Panc1 (cell line): ENCODE measurements at regions not wholly inside any gene's neighbourhood (a gene's known extent, or its start where the extent isn't known, plus 50 kb on each side); places are given as distances from the start of the nearest gene placed in this dataset.

Experiments
- ATAC-seq: fragments of 200-7000 bp; cut with Tn5 transposase; 2 replicates; pipeline ENCODE4 v1.9.1; 2020; ENCODE audit warnings: mild to moderate bottlenecking, moderate library complexity
- BruUV-seq: library from RNA; stranded (reverse); fragments of 400-500 nt; replicated peaks from 2 replicates; lab custom pipeline; 2021; lab: Mats Ljungman, UMichigan
- CTCF ChIA-PET: fragments of 300-600 bp; sonication (Branson Sonifier 250); formaldehyde crosslinking; loops from one replicate; lab custom pipeline; 2022; ENCODE audit warnings: antibody characterized with exemption; lab: Charles Lee
- POLR2A ChIA-PET: fragments of 300-600 bp; sonication (Branson Sonifier 250); formaldehyde crosslinking; loops from one replicate; lab custom pipeline; 2022; ENCODE audit warnings: antibody characterized with exemption; lab: Charles Lee
- DNase-seq: peaks from one replicate; pipeline ENCODE4 v3.0.0-alpha.2; 2010; ENCODE audit warnings: low read depth, low spot score
- H3K27ac ChIP-seq: 2 replicates; pipeline ENCODE4 v1.5.1; 2011; ENCODE audit warnings: mild to moderate bottlenecking, low read length, inconsistent platforms
- H3K27me3 ChIP-seq: fragments of 200-500 bp; sonication (Bioruptor generic); 2 replicates; pipeline ENCODE4 v1.6.0; 2014; ENCODE audit warnings: low read length, inconsistent platforms; ENCODE audit not compliant: control insufficient read depth, insufficient read depth
- H3K36me3 ChIP-seq: fragments of 200-500 bp; sonication (Bioruptor generic); 2 replicates; pipeline ENCODE4 v1.5.1; 2014; ENCODE audit warnings: inconsistent platforms, mild to moderate bottlenecking, low read length, moderate library complexity; ENCODE audit not compliant: control insufficient read depth, insufficient read depth
- H3K4me1 ChIP-seq: 2 replicates; pipeline ENCODE4 v1.5.1; 2011; ENCODE audit warnings: inconsistent platforms, mild to moderate bottlenecking, low read length, moderate library complexity; ENCODE audit not compliant: control insufficient read depth, insufficient read depth
- H3K4me3 ChIP-seq, 2 experiments: 2 replicates each; pipeline ENCODE4 v1.5.1; 2011 to 2012; ENCODE audit warnings: low read depth in 2 of 2, low read length in 2 of 2, mild to moderate bottlenecking in 2 of 2, inconsistent platforms in 1 of 2, moderate library complexity in 1 of 2
- H3K9me3 ChIP-seq: fragments of 200-500 bp; sonication (Bioruptor generic); 2 replicates; pipeline ENCODE4 v1.5.1; 2014; ENCODE audit warnings: low read depth, mild to moderate bottlenecking, inconsistent platforms, low read length, moderate library complexity; ENCODE audit not compliant: control insufficient read depth, insufficient read depth
- CTCF ChIP-seq: fragments of 450-650 bp; IDR thresholded peaks from 2 replicates; pipeline ENCODE4 v1.5.1; 2017; ENCODE audit warnings: mild to moderate bottlenecking
- POLR2AphosphoS5 ChIP-seq: IDR thresholded peaks from 2 replicates; pipeline ENCODE4 v1.6.1; 2012; ENCODE audit warnings: mild to moderate bottlenecking, low read depth, low read length, moderate library complexity
- REST ChIP-seq, 2 experiments: IDR thresholded peaks; 2 replicates each; pipeline ENCODE4 v1.6.1; 2011 to 2012; ENCODE audit warnings: low read depth in 2 of 2, control low read depth in 1 of 2, low read length in 1 of 2, mild to moderate bottlenecking in 1 of 2, moderate library complexity in 1 of 2; ENCODE audit not compliant: insufficient read depth in 1 of 2
- SIN3A ChIP-seq: IDR thresholded peaks from 2 replicates; pipeline ENCODE4 v1.6.1; 2012; ENCODE audit warnings: low read depth, mild to moderate bottlenecking, low read length, moderate library complexity, borderline replicate concordance; ENCODE audit not compliant: insufficient read depth
- TCF7L2 ChIP-seq: IDR thresholded peaks from 2 replicates; pipeline ENCODE4 v1.6.1; 2011; ENCODE audit warnings: mild to moderate bottlenecking, low read depth, low read length, inconsistent platforms
- in situ Hi-C: cut with HindIII; loops from 2 replicates; pipeline ENCODE4 v1.10.0; 2016; ENCODE audit warnings: low sequenced_read_pairs, low pct_unique_long_range_greater_than_20kb
- intact Hi-C: fragments of 100-400 bp; cut with micrococcal nuclease; formaldehyde crosslinking; loops from one replicate; pipeline ENCODE4 v1.10.0; 2022; ENCODE audit not compliant: unreplicated experiment

GRCh38 chr5:175181331-175181730 lies 262.7 kb downstream of the DRD1 start:
- intact Hi-C loops, result no loop called here
- Histone ChIP-seq H3K36me3 (no peaks in the 10 kb centered on the region), H3K4me3 (no peak overlapping the region), H3K4me1 (no peaks in the 10 kb centered on the region), H3K27me3 (no peaks in the 10 kb centered on the region), H3K27ac (no peak overlapping the region), H3K9me3 (no peaks in the 10 kb centered on the region)
- POLR2A ChIA-PET, result no interaction called here
- ATAC-seq, result no peak
- no TSS peak for BruUV-seq
- TF ChIP-seq TCF7L2 (no peak), SIN3A (no peak), POLR2AphosphoS5 (no peak), CTCF (no peak), REST (IDR thresholded peaks at IDR 0.05; ENCODE audit: insufficient read depth in 1 of 2, low read depth in 2 of 2, low read length in 1 of 2) (no peak)
- CTCF ChIA-PET, result no interaction called here
- in situ Hi-C loops, result no loop called here
- no peak for DNase-seq

DNA sequence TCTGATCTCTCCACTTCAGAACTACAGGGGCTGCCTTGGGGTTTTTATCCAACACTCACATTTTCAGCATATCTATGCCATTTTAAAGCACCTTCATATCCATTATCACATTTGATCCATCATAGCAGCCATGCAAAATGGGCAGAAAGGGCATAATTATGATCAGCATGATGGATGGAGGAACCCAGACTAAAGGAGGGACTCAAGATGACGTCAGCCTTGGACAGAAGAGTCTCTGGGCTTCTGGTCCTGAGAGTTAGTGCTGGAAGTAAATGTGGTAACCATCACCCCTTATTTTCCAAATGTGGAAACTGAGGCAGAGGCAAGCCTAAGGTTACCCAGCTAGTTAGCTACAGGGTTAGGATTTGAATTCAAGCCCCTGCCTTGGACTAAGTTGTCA lies 273.1 kb downstream of the DRD1 start:
- intact Hi-C loops (no loop called here), in situ Hi-C loops (no loop called here)
- DNase-seq (no peak), ATAC-seq (no peak)
- H3K36me3 ChIP-seq, result no peaks in the 10 kb centered on the region; the same call in 1 of the 2 replicates
- ChIA-PET CTCF (no interaction called here), POLR2A (no interaction called here)
- TF ChIP-seq TCF7L2 (no peak), SIN3A (no peak), CTCF (no peak), REST (IDR thresholded peaks at IDR 0.05; ENCODE audit: insufficient read depth in 1 of 2, low read depth in 2 of 2, low read length in 1 of 2) (no peak), POLR2AphosphoS5 (no peak)
- H3K4me3 ChIP-seq, result no peak overlapping the region
- H3K27me3 ChIP-seq, result no peaks in the 10 kb centered on the region
- H3K4me1 ChIP-seq, result no peaks in the 10 kb centered on the region
- no peak overlapping the region for H3K27ac ChIP-seq
- BruUV-seq, result no TSS peak
- no peaks in the 10 kb centered on the region for H3K9me3 ChIP-seq
